Spinal cord (tissue), 9 donors: ENCODE measurements at regions not wholly inside any gene's neighbourhood (a gene's known extent, or its start where the extent isn't known, plus 50 kb on each side); places are given as distances from the start of the nearest gene placed in this dataset.
A peak's percentile ranks its signal among the peaks of the same experiment; 100 is the strongest.

Experiments used
- DNase-seq, 6 donors: peaks; one replicate each; pipeline versions ENCODE4 v3.0.0 to v3.0.0-alpha.2; 2013 to 2015; ENCODE audit warnings: low spot score in 6 of 6, low read depth in 4 of 6
- H3K27ac ChIP-seq: one replicate; pipeline ENCODE4 v1.5.1; 2013; ENCODE audit warnings: low read depth, low read length, control low read depth
- H3K27me3 ChIP-seq: one replicate; pipeline ENCODE4 v1.6.1; 2013; ENCODE audit warnings: low read length; ENCODE audit not compliant: control insufficient read depth, insufficient read depth
- H3K36me3 ChIP-seq: one replicate; pipeline ENCODE4 v1.6.1; 2013; ENCODE audit warnings: low read length; ENCODE audit not compliant: control insufficient read depth, insufficient read depth
- H3K4me1 ChIP-seq: one replicate; pipeline ENCODE4 v1.6.1; 2013; ENCODE audit warnings: low read length; ENCODE audit not compliant: control insufficient read depth, insufficient read depth
- H3K4me3 ChIP-seq: one replicate; pipeline ENCODE4 v1.5.1; 2013; ENCODE audit warnings: low read depth, low read length, control low read depth
- H3K9me3 ChIP-seq: one replicate; pipeline ENCODE4 v1.6.1; 2013; ENCODE audit warnings: low read length; ENCODE audit not compliant: control insufficient read depth, insufficient read depth
- WGBS: methylation state at CpG from one replicate; pipeline ENCODE4 v1.1.5; 2013; ENCODE audit warnings: missing lambda C conversion rate; ENCODE audit not compliant: insufficient coverage; 5-methylcytosine and 5-hydroxymethylcytosine counted together
- donor health status: healthy.

GRCh38 chr13:26456650-26457049 lies 100.8 kb upstream of the WASF3 start:
- DNase-seq: no peak
- WGBS: 80% methylated on average over 2 of the region's 2 CpGs
- no peak overlapping the region for H3K4me3 ChIP-seq
- no peaks in the 10 kb centered on the region for H3K36me3 ChIP-seq
- H3K27ac ChIP-seq: no peak overlapping the region
- peaks cover 4% of the 10 kb centered on the region for H3K4me1 ChIP-seq
- no peaks in the 10 kb centered on the region for H3K9me3 ChIP-seq
- no peaks in the 10 kb centered on the region for H3K27me3 ChIP-seq

- no peaks in the 10 kb centered on the region for H3K27me3 ChIP-seq
- no peaks in the 10 kb centered on the region for H3K9me3 ChIP-seq
- H3K4me1 ChIP-seq: peaks cover 4% of the 10 kb centered on the region
- no peaks in the 10 kb centered on the region for H3K36me3 ChIP-seq
- H3K27ac ChIP-seq: no peak overlapping the region
- no peak overlapping the region for H3K4me3 ChIP-seq
- DNase-seq: no peak
These were observed 100.3 kb upstream of the WASF3 start for GRCh38 chr13:26457212-26457611.

GRCh38 chr13:26458196-26458749 lies 99.2 kb upstream of the WASF3 start:
- Histone ChIP-seq H3K27me3 (no peaks in the 10 kb centered on the region), H3K9me3 (no peaks in the 10 kb centered on the region), H3K27ac (no peak overlapping the region), H3K36me3 (no peaks in the 10 kb centered on the region), H3K4me1 (peaks cover 4% of the 10 kb centered on the region), H3K4me3 (no peak overlapping the region)
- 86% methylated on average over 1 of the region's 10 CpGs for WGBS
- no peak for DNase-seq

GRCh38 chr13:26459276-26460131 lies 98.0 kb upstream of the WASF3 start:
- no peaks in the 10 kb centered on the region for H3K36me3 ChIP-seq
- WGBS: 87% methylated on average over 3 of the region's 9 CpGs
- no peaks in the 10 kb centered on the region for H3K27me3 ChIP-seq
- no peak overlapping the region for H3K4me3 ChIP-seq
- H3K4me1 ChIP-seq: peaks cover 4% of the 10 kb centered on the region
- no peak overlapping the region for H3K27ac ChIP-seq
- no peaks in the 10 kb centered on the region for H3K9me3 ChIP-seq
- DNase-seq: peak in 1 of 6 donors; percentile 26

- DNase-seq: no peak
- 39% methylated on average over 5 of the region's 6 CpGs for WGBS
- no peaks in the 10 kb centered on the region for H3K36me3 ChIP-seq
- H3K27me3 ChIP-seq: no peaks in the 10 kb centered on the region
- H3K27ac ChIP-seq: no peak overlapping the region
- no peak overlapping the region for H3K4me3 ChIP-seq
- no peaks in the 10 kb centered on the region for H3K9me3 ChIP-seq
- H3K4me1 ChIP-seq: peaks cover 4% of the 10 kb centered on the region
These were observed 96.8 kb upstream of the WASF3 start for GRCh38 chr13:26460648-26461047.

GRCh38 chr13:26463296-26463695 lies 94.2 kb upstream of the WASF3 start:
- Histone ChIP-seq H3K27ac (no peak overlapping the region), H3K9me3 (no peaks in the 10 kb centered on the region), H3K4me3 (no peak overlapping the region), H3K27me3 (no peaks in the 10 kb centered on the region), H3K36me3 (no peaks in the 10 kb centered on the region), H3K4me1 (peaks cover 4% of the 10 kb centered on the region)
- WGBS: 93% methylated on average over 3 of the region's 6 CpGs
- no peak for DNase-seq

- no peak overlapping the region for H3K4me3 ChIP-seq
- DNase-seq: no peak
- H3K27me3 ChIP-seq: no peaks in the 10 kb centered on the region
- no peak overlapping the region for H3K27ac ChIP-seq
- H3K4me1 ChIP-seq: peaks cover 4% of the 10 kb centered on the region
- H3K9me3 ChIP-seq: no peaks in the 10 kb centered on the region
- 60% methylated on average over 4 of the region's 5 CpGs for WGBS
- no peaks in the 10 kb centered on the region for H3K36me3 ChIP-seq
These were observed 93.6 kb upstream of the WASF3 start for GRCh38 chr13:26463848-26464247.

- Histone ChIP-seq H3K27me3 (no peaks in the 10 kb centered on the region), H3K36me3 (no peaks in the 10 kb centered on the region), H3K9me3 (no peaks in the 10 kb centered on the region), H3K4me1 (peaks cover 3% of the 10 kb centered on the region), H3K27ac (no peak overlapping the region), H3K4me3 (no peak overlapping the region)
- no peak for DNase-seq
- WGBS: 92% methylated on average over 12 of the region's 12 CpGs
These were observed 92.0 kb upstream of the WASF3 start for GRCh38 chr13:26465514-26465913.

- Histone ChIP-seq H3K9me3 (no peaks in the 10 kb centered on the region), H3K27me3 (no peaks in the 10 kb centered on the region), H3K4me3 (no peak overlapping the region), H3K4me1 (no peaks in the 10 kb centered on the region), H3K36me3 (no peaks in the 10 kb centered on the region), H3K27ac (no peak overlapping the region)
- no peak for DNase-seq
These were observed 91.5 kb upstream of the WASF3 start for GRCh38 chr13:26465954-26466353.

- DNase-seq: no peak
- H3K4me1 ChIP-seq: no peaks in the 10 kb centered on the region
- no peaks in the 10 kb centered on the region for H3K36me3 ChIP-seq
- no peaks in the 10 kb centered on the region for H3K27me3 ChIP-seq
- WGBS: 28% methylated on average over 4 of the region's 6 CpGs
- no peaks in the 10 kb centered on the region for H3K9me3 ChIP-seq
- H3K27ac ChIP-seq: no peak overlapping the region
- H3K4me3 ChIP-seq: no peak overlapping the region
These were observed 89.2 kb upstream of the WASF3 start for GRCh38 chr13:26468265-26468801.
